ENCODE measurements at regions not wholly inside any gene's neighbourhood (a gene's known extent, or its start where the extent isn't known, plus 50 kb on each side); places are given as distances from the start of the nearest gene placed in this dataset. TPM values are rescaled to one million over a fixed set of nuclear protein-coding genes. Genes with fewer than 3 reads are reported as not detected.
"Not testable (repeated sequence)": the region's sequence is repeated elsewhere in the genome, so short reads cannot be mapped to it uniquely, and the experiment has no call there.

DNA sequence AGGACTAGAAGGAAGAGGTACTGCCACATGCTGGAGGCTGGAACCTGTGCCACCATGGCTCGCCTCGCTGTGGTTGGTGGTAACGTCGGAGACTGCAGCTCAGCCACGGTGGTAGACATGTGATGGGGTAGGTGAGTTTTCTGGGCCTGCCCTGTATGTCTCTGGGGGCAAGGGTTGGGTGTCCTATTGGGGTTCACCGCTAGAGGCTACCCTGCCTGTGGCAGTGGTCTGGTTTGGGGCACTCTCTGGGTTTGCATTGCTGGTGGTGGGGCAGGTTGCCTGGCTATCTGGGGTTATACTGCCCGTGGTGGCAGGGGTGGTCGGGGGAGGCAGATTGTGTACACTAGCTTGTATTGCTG, 79.3 kb upstream of the KCNJ18 start:
- Histone ChIP-seq H3K9me3 (no peaks in the 10 kb centered on the region), H3K4me1 (ENCODE audit: insufficient read depth) (no peaks in the 10 kb centered on the region), H3K36me3 (no peaks in the 10 kb centered on the region), H3K4me3 (no peak overlapping the region), H3K27me3 (no peaks in the 10 kb centered on the region), H3K27ac (no peak overlapping the region)
- intact Hi-C loops (cut with DNase I): no loop called here
- 85 to 91% (median 88%) methylated on average over 7 to 8 of the region's 8 CpGs for WGBS, 3 donors
- TF ChIP-seq POLR2A (IDR thresholded peaks at IDR 0.05): no peak
- TF ChIP-seq, protein P1, sequence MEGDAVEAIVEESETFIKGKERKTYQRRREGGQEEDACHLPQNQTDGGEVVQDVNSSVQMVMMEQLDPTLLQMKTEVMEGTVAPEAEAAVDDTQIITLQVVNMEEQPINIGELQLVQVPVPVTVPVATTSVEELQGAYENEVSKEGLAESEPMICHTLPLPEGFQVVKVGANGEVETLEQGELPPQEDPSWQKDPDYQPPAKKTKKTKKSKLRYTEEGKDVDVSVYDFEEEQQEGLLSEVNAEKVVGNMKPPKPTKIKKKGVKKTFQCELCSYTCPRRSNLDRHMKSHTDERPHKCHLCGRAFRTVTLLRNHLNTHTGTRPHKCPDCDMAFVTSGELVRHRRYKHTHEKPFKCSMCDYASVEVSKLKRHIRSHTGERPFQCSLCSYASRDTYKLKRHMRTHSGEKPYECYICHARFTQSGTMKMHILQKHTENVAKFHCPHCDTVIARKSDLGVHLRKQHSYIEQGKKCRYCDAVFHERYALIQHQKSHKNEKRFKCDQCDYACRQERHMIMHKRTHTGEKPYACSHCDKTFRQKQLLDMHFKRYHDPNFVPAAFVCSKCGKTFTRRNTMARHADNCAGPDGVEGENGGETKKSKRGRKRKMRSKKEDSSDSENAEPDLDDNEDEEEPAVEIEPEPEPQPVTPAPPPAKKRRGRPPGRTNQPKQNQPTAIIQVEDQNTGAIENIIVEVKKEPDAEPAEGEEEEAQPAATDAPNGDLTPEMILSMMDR (IDR thresholded peaks at IDR 0.05): no peak
- no peak for TF ChIP-seq EP300 (IDR thresholded peaks at IDR 0.05)
- DNase-seq: no peak

DNA sequence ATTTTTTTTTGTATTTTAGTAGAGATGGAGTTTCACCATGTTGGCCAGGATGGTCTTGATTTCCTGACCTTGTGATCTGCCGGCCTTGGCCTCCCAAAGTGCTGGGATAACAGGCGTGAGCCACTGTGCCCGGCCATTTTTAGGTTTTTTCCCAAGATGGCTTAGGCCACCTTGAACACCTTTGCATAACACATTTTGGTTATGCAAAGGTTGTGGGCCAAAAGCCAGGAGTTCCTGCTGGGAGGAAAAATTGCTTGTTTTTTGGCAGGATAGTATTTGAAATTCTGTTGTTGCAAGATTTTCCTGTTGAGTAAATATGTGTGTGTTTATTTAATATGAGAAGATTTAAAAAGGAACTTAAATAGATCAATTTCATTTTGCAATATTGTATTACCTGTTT, 65.3 kb upstream of the KCNJ18 start:
- H3K27me3 ChIP-seq; H3K4me3 ChIP-seq; H3K9me3 ChIP-seq; H3K36me3 ChIP-seq; H3K4me1 ChIP-seq (ENCODE audit: insufficient read depth); intact Hi-C loops (cut with DNase I); H3K27ac ChIP-seq; DNase-seq: not testable (repeated sequence)
- 59 to 86% (median 71%) methylated on average over 3 of the region's 3 CpGs for WGBS, 3 donors

Small RNA genes lying in the stretch of these regions (small RNA-seq; reads per million reads assigned to genes)
- gene AC233702.6 (not detected), gene AC233702.8 (not detected)

Measured in ovary (tissue), 7 donors.